ENCODE measurements at regions not wholly inside any gene's neighbourhood (a gene's known extent, or its start where the extent isn't known, plus 50 kb on each side); places are given as distances from the start of the nearest gene placed in this dataset.
"Not testable (repeated sequence)": the region's sequence is repeated elsewhere in the genome, so short reads cannot be mapped to it uniquely, and the experiment has no call there.

DNA sequence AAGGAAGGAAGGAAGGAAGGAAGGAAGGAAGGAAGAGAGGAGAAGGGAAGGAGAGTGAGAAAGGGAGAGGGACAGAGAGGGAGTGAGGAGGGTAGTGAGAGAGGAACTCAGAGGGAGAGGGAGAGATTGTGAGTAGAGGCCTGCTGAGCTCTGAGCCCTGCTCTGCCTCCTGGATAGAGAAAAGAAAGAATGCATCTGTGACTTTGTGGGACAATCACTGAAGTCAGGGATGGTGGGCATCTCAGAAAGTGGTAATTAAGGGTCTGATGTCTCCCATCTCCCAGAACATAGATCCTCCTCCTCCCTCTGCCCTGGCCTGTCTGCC, 142.9 kb upstream of the BANK1 start:
- Mint-ChIP-seq H3K4me1 (peaks cover 12% of the 10 kb centered on the region), H3K9me3 (no peaks in the 10 kb centered on the region), H3K36me3 (no peaks in the 10 kb centered on the region), H3K27me3 (ENCODE audit: insufficient read depth, low read depth) (peaks cover 13% of the 10 kb centered on the region), H3K4me3 (no peak overlapping the region), H3K27ac (no peak overlapping the region)
- Histone ChIP-seq H4K20me1 (ENCODE audit: low read depth) (no peaks in the 10 kb centered on the region), H2AFZ (replicated peaks) (peak overlapping the region; percentile 48), H3K27me3 (no peaks in the 10 kb centered on the region), H3K9me3 (ENCODE audit: low read depth) (no peaks in the 10 kb centered on the region), H3K4me2 (no peak overlapping the region), H3K4me1 (peaks cover 5% of the 10 kb centered on the region), H3K36me3 (no peaks in the 10 kb centered on the region), H3K79me2 (ENCODE audit: low read depth) (no peaks in the 10 kb centered on the region), H3K27ac (no peak overlapping the region), H3K4me3 (no peak overlapping the region), H3F3A (ENCODE audit: low read depth) (no peaks in the 10 kb centered on the region), H3K9ac (no peak overlapping the region)
- no peak for TF ChIP-seq EZH2 (IDR thresholded peaks at IDR 0.05)
- TF ChIP-seq CTCF (IDR thresholded peaks at IDR 0.05), result no peak
- DNase-seq (ENCODE audit: low spot score), result no peak

DNA sequence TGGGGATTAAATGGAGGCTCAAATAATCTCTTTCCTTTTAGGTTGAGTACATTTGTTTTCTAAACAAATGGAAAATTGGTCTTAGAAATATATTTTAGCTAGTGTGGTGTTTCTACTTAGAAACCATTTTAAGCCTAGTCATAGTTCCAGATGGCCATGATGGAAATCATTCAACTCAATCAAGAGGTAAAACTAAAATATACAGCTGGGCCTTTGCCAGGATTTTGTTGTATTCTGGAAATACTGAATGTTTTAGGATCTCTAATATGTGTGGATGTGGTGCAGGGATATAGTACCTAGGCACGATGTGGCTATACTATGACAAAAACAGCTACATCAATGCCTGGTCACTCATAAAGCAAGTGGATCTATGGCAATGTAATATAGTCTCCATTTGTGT, 146.0 kb upstream of the BANK1 start:
- no peak overlapping the region for H3K4me3 ChIP-seq
- H3K79me2 ChIP-seq (ENCODE audit: low read depth), result no peaks in the 10 kb centered on the region
- peaks cover 13% of the 10 kb centered on the region for H3K27me3 Mint-ChIP-seq (ENCODE audit: insufficient read depth, low read depth)
- TF ChIP-seq CTCF (IDR thresholded peaks at IDR 0.05) (no peak), EZH2phosphoT487 (IDR thresholded peaks at IDR 0.05) (no peak), EZH2 (IDR thresholded peaks at IDR 0.05) (no peak)
- no peaks in the 10 kb centered on the region for H3F3A ChIP-seq (ENCODE audit: low read depth)
- H3K36me3 ChIP-seq, result no peaks in the 10 kb centered on the region
- peaks cover 5% of the 10 kb centered on the region for H3K4me1 ChIP-seq
- H3K9ac ChIP-seq, result no peak overlapping the region
- no peak overlapping the region for H3K4me2 ChIP-seq
- no peak for DNase-seq (ENCODE audit: low spot score)
- no peak overlapping the region for H2AFZ ChIP-seq (replicated peaks)
- H4K20me1 ChIP-seq (ENCODE audit: low read depth), result no peaks in the 10 kb centered on the region
- H3K9me3 ChIP-seq (ENCODE audit: low read depth), result no peaks in the 10 kb centered on the region
- H3K4me1 Mint-ChIP-seq, result peaks cover 12% of the 10 kb centered on the region
- H3K27ac Mint-ChIP-seq, result no peak overlapping the region
- no peaks in the 10 kb centered on the region for H3K9me3 Mint-ChIP-seq
- no peak overlapping the region for H3K4me3 Mint-ChIP-seq
- no peaks in the 10 kb centered on the region for H3K36me3 Mint-ChIP-seq
- H3K27me3 ChIP-seq, result no peaks in the 10 kb centered on the region
- H3K27ac ChIP-seq, result no peak overlapping the region

GRCh38 chr4:101643186-101643837, 147.2 kb upstream of the BANK1 start:
- H3K27ac ChIP-seq, result no peak overlapping the region
- Mint-ChIP-seq H3K27me3 (ENCODE audit: insufficient read depth, low read depth) (peaks cover 10% of the 10 kb centered on the region), H3K4me1 (peaks cover 12% of the 10 kb centered on the region), H3K4me3 (no peak overlapping the region), H3K27ac (no peak overlapping the region), H3K36me3 (no peaks in the 10 kb centered on the region), H3K9me3 (no peaks in the 10 kb centered on the region)
- no peaks in the 10 kb centered on the region for H3K79me2 ChIP-seq (ENCODE audit: low read depth)
- H3K36me3 ChIP-seq, result no peaks in the 10 kb centered on the region
- no peak for DNase-seq (ENCODE audit: low spot score)
- peaks cover 5% of the 10 kb centered on the region for H3K4me1 ChIP-seq
- H4K20me1 ChIP-seq (ENCODE audit: low read depth), result no peaks in the 10 kb centered on the region
- no peaks in the 10 kb centered on the region for H3K27me3 ChIP-seq
- no peaks in the 10 kb centered on the region for H3F3A ChIP-seq (ENCODE audit: low read depth)
- H3K4me3 ChIP-seq, result no peak overlapping the region
- no peaks in the 10 kb centered on the region for H3K9me3 ChIP-seq (ENCODE audit: low read depth)
- H3K9ac ChIP-seq, result no peak overlapping the region
- H2AFZ ChIP-seq (replicated peaks), result no peak overlapping the region
- TF ChIP-seq CTCF (IDR thresholded peaks at IDR 0.05) (no peak), EZH2 (IDR thresholded peaks at IDR 0.05) (no peak), EZH2phosphoT487 (IDR thresholded peaks at IDR 0.05) (no peak)
- H3K4me2 ChIP-seq, result no peak overlapping the region

- H3K4me2 ChIP-seq; H3K9me3 ChIP-seq (ENCODE audit: low read depth); H3K27ac Mint-ChIP-seq; H3K4me3 Mint-ChIP-seq; H2AFZ ChIP-seq (replicated peaks); H3K27ac ChIP-seq; H3K4me3 ChIP-seq; H3K36me3 Mint-ChIP-seq; H3K36me3 ChIP-seq; H3K4me1 ChIP-seq; H3K27me3 Mint-ChIP-seq (ENCODE audit: insufficient read depth, low read depth); H3K9ac ChIP-seq; H3K4me1 Mint-ChIP-seq; DNase-seq (ENCODE audit: low spot score); H3K79me2 ChIP-seq (ENCODE audit: low read depth); H3F3A ChIP-seq (ENCODE audit: low read depth); H4K20me1 ChIP-seq (ENCODE audit: low read depth); H3K9me3 Mint-ChIP-seq; H3K27me3 ChIP-seq: not testable (repeated sequence)
Observed at GRCh38 chr4:101632766-101633165, 157.8 kb upstream of the BANK1 start.
